Parathyroid adenoma (tissue), 2 donors: ENCODE measurements at regions not wholly inside any gene's neighbourhood (a gene's known extent, or its start where the extent isn't known, plus 50 kb on each side); places are given as distances from the start of the nearest gene placed in this dataset.

ENCODE experiments used
- H2AFZ ChIP-seq: fragments of 300-600 bp; sonication (generic); one replicate; pipeline ENCODE4 v1.7.0; 2017; ENCODE audit warnings: antibody characterized with exemption, mild to moderate bottlenecking
- H3K27ac ChIP-seq: fragments of 300-600 bp; sonication (generic); one replicate; pipeline ENCODE4 v1.7.0; 2017
- H3K27me3 ChIP-seq: fragments of 300-600 bp; sonication (generic); one replicate; pipeline ENCODE4 v1.7.0; 2017; ENCODE audit warnings: low read length; ENCODE audit not compliant: control insufficient read depth, insufficient read depth
- H3K36me3 ChIP-seq: fragments of 300-600 bp; sonication (generic); one replicate; pipeline ENCODE4 v1.7.0; 2017; ENCODE audit warnings: low read length; ENCODE audit not compliant: control insufficient read depth, insufficient read depth
- H3K4me1 ChIP-seq: fragments of 300-600 bp; sonication (generic); one replicate; pipeline ENCODE4 v1.7.0; 2017; ENCODE audit warnings: control low read depth
- H3K4me2 ChIP-seq: fragments of 300-600 bp; sonication (generic); one replicate; pipeline ENCODE4 v1.7.0; 2017; ENCODE audit warnings: low read length
- H3K4me3 ChIP-seq: fragments of 300-600 bp; sonication (generic); one replicate; pipeline ENCODE4 v1.7.0; 2017; ENCODE audit warnings: low read depth, low read length
- H3K79me2 ChIP-seq: fragments of 300-600 bp; sonication (generic); one replicate; pipeline ENCODE4 v1.7.0; 2017; ENCODE audit warnings: control low read depth
- H3K9ac ChIP-seq: fragments of 300-600 bp; sonication (generic); one replicate; pipeline ENCODE4 v1.7.0; 2017; ENCODE audit warnings: mild to moderate bottlenecking
- H3K9me3 ChIP-seq: fragments of 300-600 bp; sonication (generic); one replicate; pipeline ENCODE4 v1.7.0; 2017; ENCODE audit warnings: low read length; ENCODE audit not compliant: control insufficient read depth
- TF ChIP-seq, protein P1 (sequence below): fragments of 300-600 bp; sonication (generic); IDR thresholded peaks from one replicate; pipeline ENCODE4 v1.7.0; 2017; ENCODE audit warnings: antibody characterized with exemption, mild to moderate bottlenecking
- donor health status: primary hyperparathyroidism.

DNA sequence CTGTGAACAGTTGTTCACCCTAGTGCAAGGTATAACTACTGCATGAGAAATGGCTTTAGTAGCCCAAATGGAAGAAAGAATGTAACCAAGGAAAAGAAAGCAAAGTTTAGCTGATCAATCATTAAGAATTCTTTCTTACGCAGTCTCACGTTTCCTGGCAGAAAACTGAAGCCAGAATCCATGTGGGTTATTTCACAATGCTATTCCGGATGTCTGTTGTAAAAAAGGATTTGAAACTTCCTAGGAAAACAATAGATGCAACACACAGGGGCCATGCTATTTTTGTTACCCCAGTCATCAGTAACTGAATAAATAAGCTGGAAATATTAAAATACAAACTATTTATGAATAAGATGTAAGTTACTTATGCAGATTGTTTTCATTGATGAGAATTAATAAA, 802.5 kb downstream of the CDH8 start:
- H3K27ac ChIP-seq = no peak overlapping the region
- H3K9ac ChIP-seq = no peak overlapping the region
- H3K9me3 ChIP-seq = no peaks in the 10 kb centered on the region
- no peaks in the 10 kb centered on the region for H3K27me3 ChIP-seq
- H2AFZ ChIP-seq = no peak overlapping the region
- H3K4me2 ChIP-seq = no peak overlapping the region
- no peaks in the 10 kb centered on the region for H3K36me3 ChIP-seq
- no peak overlapping the region for H3K4me3 ChIP-seq
- TF ChIP-seq, protein P1, sequence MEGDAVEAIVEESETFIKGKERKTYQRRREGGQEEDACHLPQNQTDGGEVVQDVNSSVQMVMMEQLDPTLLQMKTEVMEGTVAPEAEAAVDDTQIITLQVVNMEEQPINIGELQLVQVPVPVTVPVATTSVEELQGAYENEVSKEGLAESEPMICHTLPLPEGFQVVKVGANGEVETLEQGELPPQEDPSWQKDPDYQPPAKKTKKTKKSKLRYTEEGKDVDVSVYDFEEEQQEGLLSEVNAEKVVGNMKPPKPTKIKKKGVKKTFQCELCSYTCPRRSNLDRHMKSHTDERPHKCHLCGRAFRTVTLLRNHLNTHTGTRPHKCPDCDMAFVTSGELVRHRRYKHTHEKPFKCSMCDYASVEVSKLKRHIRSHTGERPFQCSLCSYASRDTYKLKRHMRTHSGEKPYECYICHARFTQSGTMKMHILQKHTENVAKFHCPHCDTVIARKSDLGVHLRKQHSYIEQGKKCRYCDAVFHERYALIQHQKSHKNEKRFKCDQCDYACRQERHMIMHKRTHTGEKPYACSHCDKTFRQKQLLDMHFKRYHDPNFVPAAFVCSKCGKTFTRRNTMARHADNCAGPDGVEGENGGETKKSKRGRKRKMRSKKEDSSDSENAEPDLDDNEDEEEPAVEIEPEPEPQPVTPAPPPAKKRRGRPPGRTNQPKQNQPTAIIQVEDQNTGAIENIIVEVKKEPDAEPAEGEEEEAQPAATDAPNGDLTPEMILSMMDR = no peak
- no peaks in the 10 kb centered on the region for H3K79me2 ChIP-seq
- no peaks in the 10 kb centered on the region for H3K4me1 ChIP-seq

DNA sequence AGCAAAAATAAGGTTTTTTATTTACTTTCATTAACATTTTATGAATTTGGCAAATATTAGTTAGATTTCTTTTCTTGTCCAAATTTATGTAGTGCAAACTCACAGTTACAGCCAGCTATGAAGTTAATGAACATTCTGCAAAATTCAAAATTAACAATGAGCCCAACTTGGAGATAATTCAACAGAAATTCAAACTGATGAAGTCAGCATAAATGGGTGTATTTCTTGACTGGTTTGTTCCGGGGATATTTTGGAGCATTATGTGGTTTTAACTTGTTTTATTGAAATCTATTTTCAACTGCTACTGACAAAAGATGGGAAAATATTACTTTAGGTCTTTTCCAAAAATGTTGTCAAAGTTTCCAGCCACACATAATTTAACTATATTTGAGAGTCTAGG, 807.9 kb downstream of the CDH8 start:
- Histone ChIP-seq H3K9me3 (no peaks in the 10 kb centered on the region), H3K27ac (no peak overlapping the region), H3K4me2 (no peak overlapping the region), H2AFZ (no peak overlapping the region), H3K9ac (no peak overlapping the region), H3K79me2 (no peaks in the 10 kb centered on the region), H3K4me3 (no peak overlapping the region), H3K4me1 (no peaks in the 10 kb centered on the region), H3K36me3 (no peaks in the 10 kb centered on the region), H3K27me3 (no peaks in the 10 kb centered on the region)
- TF ChIP-seq, protein P1 = no peak

DNA sequence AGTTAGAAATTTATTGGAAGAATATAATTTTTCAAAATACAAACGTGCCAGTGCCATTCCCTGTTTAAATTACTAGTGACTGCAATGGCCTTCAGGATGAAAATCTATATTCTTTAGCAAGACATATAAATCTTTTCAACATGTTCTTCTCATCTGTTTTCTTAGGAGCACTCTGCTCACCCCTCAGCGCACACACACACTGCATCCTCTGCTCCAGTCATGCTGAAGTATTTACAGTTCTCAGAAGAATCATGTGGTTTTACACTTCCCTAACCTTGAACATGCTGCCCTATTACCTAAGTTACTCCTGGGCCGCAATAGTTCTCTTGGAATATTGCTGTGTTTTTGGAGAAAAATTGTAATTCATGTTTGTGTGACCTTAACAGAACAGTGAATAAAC, 820.6 kb downstream of the CDH8 start:
- TF ChIP-seq, protein P1 = no peak
- Histone ChIP-seq H3K36me3 (no peaks in the 10 kb centered on the region), H3K27me3 (no peaks in the 10 kb centered on the region), H3K79me2 (no peaks in the 10 kb centered on the region), H3K4me2 (no peak overlapping the region), H3K4me3 (no peak overlapping the region), H3K4me1 (no peaks in the 10 kb centered on the region), H3K9me3 (no peaks in the 10 kb centered on the region), H3K27ac (no peak overlapping the region), H3K9ac (no peak overlapping the region), H2AFZ (no peak overlapping the region)

DNA sequence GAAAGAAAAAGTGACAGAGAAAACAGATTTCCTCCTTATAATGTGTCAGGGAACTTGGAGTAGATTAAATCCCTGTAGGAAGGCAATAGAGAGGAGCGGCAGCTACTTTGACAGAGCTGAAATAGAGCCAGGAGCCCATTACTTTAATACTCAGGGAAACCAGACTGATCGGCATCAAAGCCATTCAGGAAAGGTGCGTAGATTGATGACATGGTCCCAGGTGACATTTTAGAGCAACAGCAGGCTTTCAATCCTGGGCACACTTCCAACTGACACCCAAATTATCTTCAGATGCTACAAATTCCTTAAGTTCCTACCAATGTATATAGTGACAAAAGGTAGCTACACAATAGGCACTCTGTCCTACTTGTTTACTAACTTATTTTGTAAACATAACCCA, 821.5 kb downstream of the CDH8 start:
- H3K27ac ChIP-seq = no peak overlapping the region
- H3K4me1 ChIP-seq = no peaks in the 10 kb centered on the region
- no peak overlapping the region for H3K9ac ChIP-seq
- no peak overlapping the region for H2AFZ ChIP-seq
- H3K9me3 ChIP-seq = no peaks in the 10 kb centered on the region
- no peaks in the 10 kb centered on the region for H3K36me3 ChIP-seq
- H3K27me3 ChIP-seq = no peaks in the 10 kb centered on the region
- no peak overlapping the region for H3K4me3 ChIP-seq
- H3K4me2 ChIP-seq = no peak overlapping the region
- TF ChIP-seq, protein P1 = no peak
- H3K79me2 ChIP-seq = no peaks in the 10 kb centered on the region

DNA sequence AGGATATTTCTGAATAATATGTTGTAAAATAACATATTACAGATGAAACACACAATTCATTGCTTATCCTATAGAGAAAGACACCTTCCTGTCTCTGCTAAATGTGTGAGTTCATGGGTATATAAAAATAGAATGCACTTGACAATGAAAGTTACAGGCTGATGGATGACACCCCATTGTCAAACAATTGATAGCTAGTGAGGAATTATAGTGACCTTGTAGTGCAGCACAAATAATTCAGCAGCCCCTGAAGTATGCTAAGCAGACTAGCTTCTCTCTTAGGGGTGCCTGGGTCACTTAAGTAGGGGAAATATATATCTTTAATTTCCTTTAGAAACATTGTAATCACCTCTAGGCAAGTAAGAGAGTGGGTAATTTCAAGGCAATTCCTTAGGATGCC, 826.2 kb downstream of the CDH8 start:
- no peaks in the 10 kb centered on the region for H3K4me1 ChIP-seq
- H3K4me3 ChIP-seq = no peak overlapping the region
- H3K9ac ChIP-seq = no peak overlapping the region
- no peak overlapping the region for H3K4me2 ChIP-seq
- H3K36me3 ChIP-seq = no peaks in the 10 kb centered on the region
- H3K79me2 ChIP-seq = no peaks in the 10 kb centered on the region
- no peak overlapping the region for H3K27ac ChIP-seq
- no peak overlapping the region for H2AFZ ChIP-seq
- no peaks in the 10 kb centered on the region for H3K9me3 ChIP-seq
- H3K27me3 ChIP-seq = no peaks in the 10 kb centered on the region
- TF ChIP-seq, protein P1 = no peak
